Dermis blood vessel endothelial cell (primary cell): ENCODE measurements at regions not wholly inside any gene's neighbourhood (a gene's known extent, or its start where the extent isn't known, plus 50 kb on each side); places are given as distances from the start of the nearest gene placed in this dataset.
"Not testable (repeated sequence)": the region's sequence is repeated elsewhere in the genome, so short reads cannot be mapped to it uniquely, and the experiment has no call there.

Experiments used
- DNase-seq: peaks from one replicate; pipeline ENCODE4 v3.0.0; 2010

DNA sequence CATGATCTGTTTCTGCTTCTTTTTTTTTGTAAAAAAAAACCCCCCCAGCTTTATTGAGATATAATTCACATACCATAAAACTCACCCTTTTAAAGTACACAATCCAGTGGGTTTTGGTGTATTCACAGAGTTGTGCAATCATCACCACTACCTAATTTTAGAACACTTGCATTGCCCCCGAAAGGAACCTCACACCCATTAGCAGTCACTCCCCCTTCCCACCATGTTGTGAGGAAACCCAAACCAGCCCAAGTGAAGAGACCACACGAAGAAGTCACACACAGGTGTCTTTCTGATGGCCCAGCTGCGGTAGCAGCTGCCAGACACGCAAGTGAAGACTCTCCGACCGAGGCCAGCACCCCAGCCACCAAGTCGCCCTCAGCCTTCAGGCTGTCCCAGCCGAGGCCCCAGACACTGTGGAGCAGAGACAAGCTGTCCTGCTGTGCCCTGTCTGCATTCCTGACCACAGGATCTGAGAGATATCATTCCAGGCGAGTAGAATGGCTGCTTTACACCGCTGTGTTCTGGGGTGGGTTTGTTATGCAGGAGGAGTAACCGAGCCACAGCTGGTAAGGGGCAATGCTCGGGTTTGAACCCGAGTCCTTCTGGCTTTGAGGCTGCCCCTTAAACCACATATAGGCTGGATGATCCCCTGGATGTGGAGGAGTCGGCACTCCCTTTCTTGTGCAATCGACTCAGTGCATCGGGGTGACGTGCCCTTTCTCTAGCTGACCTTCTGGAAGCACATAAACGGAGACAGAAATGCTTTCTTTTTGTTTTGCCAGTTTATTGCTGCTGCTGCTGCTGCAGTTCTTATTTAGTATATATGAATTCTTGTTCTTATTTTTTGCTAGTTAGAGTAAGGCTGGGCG is 59.1 kb upstream of the PTPN1 start:
- DNase-seq: no peak

DNA sequence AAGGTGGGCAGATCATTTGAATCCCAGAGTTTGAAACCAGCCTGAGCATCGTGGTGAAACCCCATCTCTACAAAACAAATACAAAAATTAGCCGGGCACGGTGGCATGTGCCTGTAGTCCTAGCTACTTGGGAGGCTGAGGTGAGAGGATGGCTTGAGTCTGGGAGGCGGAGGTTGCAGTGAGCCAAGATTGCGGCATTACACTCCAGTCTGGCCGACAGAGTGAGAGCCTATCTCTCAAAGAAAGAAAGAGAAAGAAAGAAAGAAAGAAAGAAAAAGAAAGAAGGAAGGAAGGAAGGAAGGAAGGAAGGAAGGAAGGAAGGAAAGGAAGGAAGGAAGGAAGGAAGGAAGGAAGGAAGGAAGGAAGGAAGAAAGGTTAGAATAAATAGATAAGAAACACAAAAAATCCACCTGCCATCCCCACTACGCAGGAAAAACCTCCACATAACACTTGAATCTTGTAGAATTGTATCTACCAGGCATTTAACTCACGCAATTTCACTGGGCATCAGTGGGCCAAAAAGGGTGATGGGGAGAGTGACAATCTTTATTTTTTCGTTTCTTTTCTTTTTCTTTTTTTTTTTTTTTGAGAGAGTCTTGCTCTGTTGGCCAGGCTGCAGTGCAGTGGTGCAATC is 58.3 kb upstream of the PTPN1 start:
- not testable (repeated sequence) for DNase-seq

DNA sequence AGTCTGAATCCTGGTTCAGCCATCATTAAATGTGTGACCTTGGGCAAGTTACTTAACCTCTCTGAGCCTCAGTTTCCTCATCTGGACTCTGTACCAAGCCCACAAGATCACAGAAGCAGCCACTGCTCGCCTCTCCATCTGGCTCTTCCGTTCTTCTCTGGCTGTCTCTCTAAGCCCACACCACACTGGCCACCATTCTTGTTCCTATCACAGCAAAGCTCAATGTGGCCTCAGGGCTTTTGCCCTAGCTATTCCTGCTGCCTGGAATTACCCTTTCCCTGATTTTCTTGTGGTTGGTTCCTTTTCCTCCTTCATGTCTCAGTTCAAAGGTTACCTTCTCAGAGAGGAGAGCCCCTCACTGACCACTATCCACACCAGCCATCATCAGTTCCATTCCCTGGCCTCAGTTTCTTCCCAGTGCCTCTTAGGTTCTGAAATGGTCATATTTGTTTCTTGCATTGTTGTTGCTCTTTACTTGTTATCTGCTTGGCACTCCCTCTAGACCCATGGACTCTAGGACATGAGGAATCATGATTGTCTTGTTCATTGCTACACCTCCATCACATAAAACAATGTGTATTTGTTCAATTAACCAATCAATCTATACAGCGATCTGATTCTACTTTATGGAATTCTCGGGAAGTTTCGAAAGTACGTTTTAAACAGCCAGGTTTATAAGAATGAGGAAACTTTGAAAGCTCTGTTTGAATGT is 56.5 kb upstream of the PTPN1 start:
- DNase-seq: no peak

DNA sequence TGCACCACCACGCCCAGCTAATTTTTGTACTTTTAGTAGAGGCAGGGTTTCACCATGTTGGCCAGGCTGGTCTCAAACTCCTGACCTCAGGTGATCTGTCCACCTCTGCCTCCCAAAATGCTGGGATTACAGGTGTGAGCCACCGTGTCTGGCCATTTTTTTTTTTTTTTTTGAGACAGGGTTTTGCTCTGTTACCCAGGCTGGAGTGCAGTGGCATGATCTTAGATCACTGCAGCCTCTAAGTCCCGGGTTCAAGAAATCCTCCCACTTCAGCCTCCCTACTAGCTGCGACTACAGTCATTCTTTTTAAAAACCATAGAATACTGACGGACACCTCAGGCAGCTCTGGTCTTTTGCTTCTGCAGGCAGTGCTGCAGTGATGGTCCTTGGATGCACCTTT is 54.9 kb upstream of the PTPN1 start:
- DNase-seq: not testable (repeated sequence)

DNA sequence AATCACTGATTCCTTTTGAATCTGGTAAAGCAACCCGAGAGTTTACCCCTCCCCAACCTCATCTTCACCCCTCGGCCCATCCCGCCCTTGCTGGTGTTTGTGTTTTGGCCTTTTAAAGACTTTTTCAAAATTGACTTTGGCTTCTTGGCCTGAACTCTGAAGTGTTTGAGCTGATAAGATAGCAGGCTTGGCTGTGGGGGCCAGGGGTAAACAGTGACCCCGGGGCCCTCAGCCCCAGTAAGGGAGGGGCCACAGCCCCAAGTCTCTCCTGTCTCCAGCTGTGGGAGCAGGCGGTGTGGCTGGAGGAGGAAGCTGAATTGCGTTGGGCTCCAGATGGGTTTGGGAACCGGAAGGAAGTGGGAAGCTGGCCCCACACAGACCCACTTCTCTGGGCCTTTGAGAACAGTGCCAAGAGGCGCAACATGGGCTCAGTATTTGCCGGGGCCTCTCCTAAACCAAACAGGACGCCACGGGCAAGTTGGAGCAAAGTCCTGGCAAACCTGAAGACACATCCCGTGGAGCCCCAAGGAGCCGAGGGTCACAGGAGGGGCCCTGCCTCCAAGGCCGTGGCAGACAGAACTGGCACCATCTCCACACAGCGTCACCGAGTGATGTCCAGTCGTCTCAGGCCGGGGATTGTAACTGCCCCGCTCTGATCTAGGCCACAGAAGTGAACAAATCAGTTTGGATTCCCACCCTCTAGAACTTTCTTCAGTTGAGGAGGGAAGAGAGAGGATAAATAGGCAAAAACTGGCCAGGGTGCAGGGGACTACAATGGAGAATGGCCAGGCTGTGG is 54.3 kb upstream of the PTPN1 start:
- no peak for DNase-seq

DNA sequence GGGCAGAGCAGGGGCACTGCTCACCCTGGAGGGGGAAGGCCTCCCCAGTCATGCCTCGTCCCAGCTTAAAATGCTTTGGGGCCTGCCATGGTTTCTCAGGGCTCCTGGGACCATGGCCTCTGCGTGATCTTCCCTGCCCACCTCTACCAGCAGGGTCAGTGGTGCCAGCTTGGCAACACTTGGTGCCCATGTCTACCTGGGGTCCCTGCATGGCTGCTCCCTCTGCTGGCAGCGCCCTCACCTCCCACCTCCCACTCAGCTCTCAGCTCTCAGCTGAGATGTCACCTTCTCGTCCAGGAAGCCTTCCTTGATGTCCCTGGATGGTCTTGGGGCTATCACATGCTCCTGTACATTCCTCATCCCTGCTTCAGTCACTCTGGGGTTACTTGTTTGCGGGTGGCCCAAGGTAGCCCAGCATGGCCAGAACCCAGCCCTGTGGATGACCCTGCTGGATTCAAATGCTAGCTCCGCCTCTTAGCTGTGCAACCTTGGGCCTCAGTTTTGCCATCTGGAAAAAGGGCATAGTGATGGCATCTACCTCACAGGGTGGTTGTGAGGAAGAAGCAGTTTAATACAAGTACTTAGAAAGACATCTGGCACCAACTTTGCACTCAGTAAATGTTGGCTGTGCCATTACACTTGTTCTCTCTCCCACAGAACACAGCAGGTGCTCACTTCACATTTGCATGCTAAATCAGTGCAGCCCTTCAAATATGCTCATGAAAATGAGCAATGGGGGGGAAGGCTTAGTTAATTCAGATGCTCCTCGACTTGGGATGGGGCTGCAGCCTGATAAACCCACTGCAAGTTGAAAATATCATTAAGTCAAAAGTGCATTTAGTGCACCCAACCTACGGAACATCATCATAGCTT is 53.5 kb upstream of the PTPN1 start:
- peak; percentile 27 for DNase-seq

DNA sequence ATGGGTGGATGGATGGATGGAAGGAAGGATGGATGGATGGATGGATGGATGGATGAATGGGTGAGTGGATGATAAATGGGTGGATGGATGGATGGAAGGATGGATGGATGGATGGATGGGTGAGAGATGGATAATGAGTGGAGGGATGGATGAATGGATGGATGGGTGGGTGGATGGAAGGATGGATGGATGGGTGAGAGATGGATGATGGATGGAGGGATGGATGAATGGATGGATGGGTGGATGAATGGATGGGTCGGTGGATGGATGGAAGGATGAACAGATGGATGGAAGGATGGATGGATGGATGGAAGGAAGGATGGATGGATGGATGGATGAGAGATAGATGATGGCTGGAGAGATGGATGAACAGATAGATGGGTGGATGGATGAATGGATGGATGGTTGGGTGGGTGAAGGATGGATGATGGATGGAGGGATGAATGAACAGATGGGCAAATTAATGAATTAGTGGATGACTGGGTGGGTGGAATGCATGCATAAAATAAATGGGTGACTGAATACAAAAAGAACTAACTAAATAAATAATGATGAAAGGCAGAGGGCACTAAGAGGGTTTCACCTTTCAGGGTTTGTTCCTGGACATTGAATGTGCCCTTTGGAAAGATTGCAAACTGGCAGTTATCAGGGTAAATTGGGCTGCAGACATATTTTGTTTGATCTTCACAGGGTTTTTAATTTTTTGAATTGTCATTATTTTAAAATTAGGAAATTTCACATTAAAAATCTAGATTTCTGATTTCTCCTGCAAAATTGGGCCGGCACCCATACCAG is 50.9 kb upstream of the PTPN1 start:
- no peak for DNase-seq

DNA sequence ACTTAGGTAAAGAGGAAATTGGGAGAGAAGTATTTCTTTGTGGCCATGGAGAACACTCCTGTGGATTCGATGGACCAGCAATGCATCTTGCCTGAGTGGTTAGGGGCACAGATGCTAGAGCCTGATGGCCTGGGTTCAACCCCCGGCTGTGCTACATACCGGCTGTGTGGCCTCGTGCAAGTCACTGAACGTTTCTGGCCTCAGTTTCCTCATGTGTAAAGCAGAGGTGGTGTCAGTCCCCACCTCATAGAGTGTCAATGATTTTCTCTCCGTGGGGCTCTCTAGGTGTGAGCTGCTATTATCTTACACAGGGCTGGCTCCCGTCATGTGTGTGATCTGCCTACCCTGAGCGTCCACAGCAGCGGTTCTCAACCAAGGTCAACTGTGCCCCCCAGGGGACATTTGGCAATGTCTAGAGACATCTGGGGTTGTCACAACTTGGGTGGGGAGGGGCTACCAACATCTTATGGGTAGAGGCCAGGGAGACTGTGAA is 50.0 kb upstream of the PTPN1 start:
- DNase-seq: no peak
